ENCODE measurements at regions not wholly inside any gene's neighbourhood (a gene's known extent, or its start where the extent isn't known, plus 50 kb on each side); places are given as distances from the start of the nearest gene placed in this dataset.
"Not testable (repeated sequence)": the region's sequence is repeated elsewhere in the genome, so short reads cannot be mapped to it uniquely, and the experiment has no call there.

DNA sequence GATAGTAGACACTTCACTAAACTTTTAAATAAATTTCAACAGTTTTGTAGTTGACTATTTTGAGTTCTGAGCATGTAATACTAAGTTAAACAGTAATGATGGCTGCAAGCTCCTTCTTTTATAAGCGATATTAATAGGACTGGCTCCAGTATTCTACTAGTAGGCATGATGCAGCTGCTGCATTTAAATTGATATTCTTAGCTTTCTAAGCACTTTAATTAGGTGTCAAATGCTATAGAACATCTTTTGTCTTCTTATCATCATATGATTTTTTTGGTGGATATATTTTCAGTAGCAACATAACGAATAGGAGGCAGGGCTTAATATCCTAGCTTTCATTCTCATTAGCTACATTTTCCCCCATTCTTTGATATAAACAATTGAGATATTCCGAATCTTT, 141.1 kb downstream of the FBXO4 start:
- Histone ChIP-seq H3K9ac (no peak overlapping the region), H3K4me1 (no peaks in the 10 kb centered on the region), H4K20me1 (no peaks in the 10 kb centered on the region), H3K27me3 (no peaks in the 10 kb centered on the region), H3K9me3 (no peaks in the 10 kb centered on the region), H3K4me3 (no peak overlapping the region), H3K27ac (no peak overlapping the region), H3K36me3 (no peaks in the 10 kb centered on the region), H3K4me2 (no peak overlapping the region)
- TF ChIP-seq Cebpa-rat (IDR thresholded peaks at IDR 0.05): no peak

DNA sequence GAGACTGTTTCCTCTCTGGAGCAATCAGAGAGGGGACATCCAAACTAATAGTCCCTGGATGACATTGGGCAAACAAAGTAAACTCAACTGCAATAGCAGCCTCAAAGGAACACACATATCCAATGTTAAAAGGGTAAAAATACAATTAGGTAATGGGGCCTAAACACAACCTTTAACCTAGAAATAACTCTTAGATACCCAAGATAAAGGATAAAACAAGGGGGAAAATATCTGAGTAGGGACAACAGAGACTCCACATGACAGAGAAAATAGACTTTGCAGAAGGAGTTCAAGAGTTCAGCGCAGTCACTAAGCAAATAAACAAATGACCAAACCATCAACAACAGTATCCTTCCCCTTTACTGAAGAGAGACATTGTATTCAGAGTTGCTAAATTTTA, 149.3 kb downstream of the FBXO4 start:
- H3K4me2 ChIP-seq: no peak overlapping the region
- H3K4me3 ChIP-seq: no peak overlapping the region
- TF ChIP-seq Cebpa-rat (IDR thresholded peaks at IDR 0.05): no peak

GRCh38 chr5:42089705-42090104, 164.6 kb downstream of the FBXO4 start:
- H3K9me3 ChIP-seq: no peaks in the 10 kb centered on the region
- H3K4me3 ChIP-seq: no peak overlapping the region
- no peaks in the 10 kb centered on the region for H4K20me1 ChIP-seq
- H3K9ac ChIP-seq: no peak overlapping the region
- no peaks in the 10 kb centered on the region for H3K4me1 ChIP-seq
- TF ChIP-seq Cebpa-rat (IDR thresholded peaks at IDR 0.05): no peak
- no peak overlapping the region for H3K27ac ChIP-seq
- no peaks in the 10 kb centered on the region for H3K36me3 ChIP-seq
- no peaks in the 10 kb centered on the region for H3K27me3 ChIP-seq
- H3K4me2 ChIP-seq: no peak overlapping the region

More for the DNA sequence above, 149.3 kb downstream of the FBXO4 start:
- Histone ChIP-seq H3K27ac (no peak overlapping the region), H3K36me3 (no peaks in the 10 kb centered on the region), H3K9me3 (no peaks in the 10 kb centered on the region), H3K4me1 (no peaks in the 10 kb centered on the region), H3K9ac (no peak overlapping the region), H3K27me3 (no peaks in the 10 kb centered on the region), H4K20me1 (no peaks in the 10 kb centered on the region)

GRCh38 chr5:42090162-42090561, 165.1 kb downstream of the FBXO4 start:
- no peak overlapping the region for H3K9ac ChIP-seq
- H3K36me3 ChIP-seq: no peaks in the 10 kb centered on the region
- no peak overlapping the region for H3K4me3 ChIP-seq
- H3K9me3 ChIP-seq: no peaks in the 10 kb centered on the region
- no peaks in the 10 kb centered on the region for H4K20me1 ChIP-seq
- TF ChIP-seq Cebpa-rat (IDR thresholded peaks at IDR 0.05): no peak
- no peaks in the 10 kb centered on the region for H3K4me1 ChIP-seq
- H3K4me2 ChIP-seq: no peak overlapping the region
- no peak overlapping the region for H3K27ac ChIP-seq
- no peaks in the 10 kb centered on the region for H3K27me3 ChIP-seq

DNA sequence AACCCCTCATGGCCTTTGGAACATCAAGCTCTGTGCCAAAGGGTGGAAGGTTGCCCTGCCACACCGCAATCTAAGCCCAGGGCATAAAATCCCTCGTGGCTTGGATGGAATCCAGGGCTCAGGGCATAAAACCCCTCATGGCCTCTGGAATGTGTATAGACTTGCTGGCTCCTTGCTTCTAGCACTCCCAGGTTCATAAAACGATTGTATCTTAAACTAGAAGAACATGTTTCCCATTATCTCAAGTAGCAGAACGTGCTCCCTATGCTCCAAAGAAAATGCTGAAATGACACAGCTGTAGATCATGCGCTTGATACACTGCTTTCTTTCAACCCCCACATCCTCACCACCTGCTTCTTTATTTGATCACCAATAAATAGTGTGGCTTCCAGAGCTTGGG, 174.8 kb downstream of the FBXO4 start:
- H4K20me1 ChIP-seq, H3K36me3 ChIP-seq, H3K4me3 ChIP-seq, H3K27me3 ChIP-seq, H3K27ac ChIP-seq, H3K4me1 ChIP-seq, H3K9ac ChIP-seq, H3K4me2 ChIP-seq, H3K9me3 ChIP-seq: not testable (repeated sequence)

- Histone ChIP-seq H3K27ac (no peak overlapping the region), H3K4me3 (no peak overlapping the region), H3K27me3 (no peaks in the 10 kb centered on the region), H4K20me1 (no peaks in the 10 kb centered on the region), H3K4me2 (no peak overlapping the region), H3K9me3 (peaks cover 31% of the 10 kb centered on the region), H3K9ac (no peak overlapping the region), H3K4me1 (no peaks in the 10 kb centered on the region), H3K36me3 (no peaks in the 10 kb centered on the region)
- TF ChIP-seq Cebpa-rat (IDR thresholded peaks at IDR 0.05): no peak
These were observed 183.4 kb downstream of the FBXO4 start for GRCh38 chr5:42108468-42108867.

DNA sequence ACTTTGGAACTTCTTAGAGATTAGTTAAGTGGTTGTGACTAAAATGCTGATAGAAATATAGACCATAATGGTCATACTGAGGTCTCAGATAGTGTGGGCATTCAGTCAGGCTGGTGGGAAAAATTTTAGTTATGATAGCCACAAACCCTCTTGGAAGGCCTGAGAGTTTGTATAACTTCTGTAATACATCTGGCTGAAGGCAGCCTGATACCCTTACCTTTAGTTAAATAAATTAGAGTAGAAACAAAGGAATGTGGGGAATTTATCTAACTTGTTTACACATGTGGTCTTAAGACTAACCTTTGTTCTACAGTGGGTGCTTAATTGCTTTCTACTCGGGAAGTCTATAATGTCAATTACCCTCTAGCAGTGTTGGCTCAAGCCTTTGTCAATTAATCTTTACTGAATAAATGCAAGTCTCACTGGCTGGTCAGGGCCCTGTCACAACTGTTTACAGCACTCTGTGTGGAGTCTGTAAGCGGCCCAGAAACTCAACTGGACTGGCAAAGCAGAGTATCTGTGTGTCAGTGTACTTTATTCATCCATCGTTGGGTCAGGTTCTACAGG, 184.0 kb downstream of the FBXO4 start:
- Histone ChIP-seq H3K27ac (no peak overlapping the region), H3K9me3 (peaks cover 31% of the 10 kb centered on the region), H3K9ac (no peak overlapping the region), H3K36me3 (no peaks in the 10 kb centered on the region), H3K4me3 (no peak overlapping the region), H3K4me2 (no peak overlapping the region), H3K4me1 (no peaks in the 10 kb centered on the region), H3K27me3 (no peaks in the 10 kb centered on the region), H4K20me1 (no peaks in the 10 kb centered on the region)
- TF ChIP-seq Cebpa-rat (IDR thresholded peaks at IDR 0.05): no peak

DNA sequence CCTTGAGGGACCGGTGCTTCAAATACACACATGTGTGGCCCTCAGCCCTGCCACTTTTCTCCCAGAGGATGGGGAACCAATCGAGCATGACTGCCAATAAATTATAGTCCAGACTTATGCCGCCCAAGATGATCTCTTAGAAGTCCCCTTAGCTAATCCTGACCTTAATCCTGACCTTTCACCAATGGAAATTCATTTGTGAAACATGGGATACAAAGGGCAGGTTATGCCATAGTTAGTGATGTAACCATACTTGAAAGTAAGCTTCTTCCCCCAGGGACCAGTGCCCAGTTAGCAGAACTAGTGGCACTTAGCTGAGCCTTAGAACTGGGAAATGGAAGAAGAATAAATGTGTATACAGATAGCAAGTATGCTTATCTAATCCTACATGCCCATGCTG, 190.6 kb downstream of the FBXO4 start:
- H3K27me3 ChIP-seq, H3K36me3 ChIP-seq, H3K4me1 ChIP-seq, H3K4me3 ChIP-seq, H4K20me1 ChIP-seq, H3K4me2 ChIP-seq, H3K9ac ChIP-seq, H3K27ac ChIP-seq: not testable (repeated sequence)
- H3K9me3 ChIP-seq: peaks cover 13% of the 10 kb centered on the region; the same call in 1 of the 2 replicates

DNA sequence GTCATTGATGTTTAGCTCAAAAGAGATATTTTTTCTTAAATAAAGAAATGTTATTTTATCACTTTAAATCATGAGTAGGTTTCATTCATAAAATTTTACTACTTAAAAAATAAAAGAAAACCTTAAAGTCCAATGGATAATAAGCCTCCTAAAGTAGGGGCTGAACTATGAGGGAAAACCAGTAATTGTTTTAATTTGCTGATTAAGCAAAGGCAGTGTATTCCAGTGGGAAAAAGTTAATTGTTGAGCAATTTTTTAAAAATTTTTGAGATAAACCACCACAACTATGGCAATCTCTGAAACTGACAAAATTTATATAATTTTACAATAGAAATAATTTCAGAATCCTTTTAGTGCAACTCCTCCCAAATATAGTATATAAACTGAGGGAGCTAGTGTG, 195.0 kb downstream of the FBXO4 start:
- Histone ChIP-seq H3K27me3 (no peaks in the 10 kb centered on the region), H3K4me2 (no peak overlapping the region), H3K9me3 (no peaks in the 10 kb centered on the region), H3K9ac (no peak overlapping the region), H4K20me1 (no peaks in the 10 kb centered on the region), H3K4me1 (no peaks in the 10 kb centered on the region), H3K36me3 (no peaks in the 10 kb centered on the region), H3K4me3 (no peak overlapping the region), H3K27ac (no peak overlapping the region)
- no peak for TF ChIP-seq Cebpa-rat (IDR thresholded peaks at IDR 0.05)

DNA sequence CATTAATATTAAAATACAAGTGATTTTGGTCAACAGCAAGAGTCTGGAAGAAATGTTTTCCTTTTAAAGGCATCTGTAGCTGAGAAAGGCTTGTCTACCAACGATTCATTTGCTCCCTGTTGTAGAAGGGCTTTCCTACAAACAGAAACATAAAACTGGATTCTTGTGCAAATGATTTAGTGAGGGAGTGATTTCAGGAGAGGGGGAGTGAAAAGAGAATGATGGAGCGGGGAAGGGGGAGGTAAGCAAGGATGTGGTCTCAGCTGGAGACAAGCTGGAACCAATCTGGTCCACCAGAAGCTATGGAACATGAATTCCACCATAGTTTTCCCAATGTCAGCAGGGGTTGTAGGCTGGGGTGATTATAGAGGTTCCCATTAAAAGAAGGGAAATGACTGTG, 196.3 kb downstream of the FBXO4 start:
- Histone ChIP-seq H4K20me1 (no peaks in the 10 kb centered on the region), H3K27me3 (no peaks in the 10 kb centered on the region), H3K4me1 (no peaks in the 10 kb centered on the region), H3K4me3 (no peak overlapping the region), H3K36me3 (no peaks in the 10 kb centered on the region), H3K9me3 (no peaks in the 10 kb centered on the region), H3K4me2 (no peak overlapping the region), H3K27ac (no peak overlapping the region), H3K9ac (no peak overlapping the region)
- TF ChIP-seq Cebpa-rat (IDR thresholded peaks at IDR 0.05): no peak

DNA sequence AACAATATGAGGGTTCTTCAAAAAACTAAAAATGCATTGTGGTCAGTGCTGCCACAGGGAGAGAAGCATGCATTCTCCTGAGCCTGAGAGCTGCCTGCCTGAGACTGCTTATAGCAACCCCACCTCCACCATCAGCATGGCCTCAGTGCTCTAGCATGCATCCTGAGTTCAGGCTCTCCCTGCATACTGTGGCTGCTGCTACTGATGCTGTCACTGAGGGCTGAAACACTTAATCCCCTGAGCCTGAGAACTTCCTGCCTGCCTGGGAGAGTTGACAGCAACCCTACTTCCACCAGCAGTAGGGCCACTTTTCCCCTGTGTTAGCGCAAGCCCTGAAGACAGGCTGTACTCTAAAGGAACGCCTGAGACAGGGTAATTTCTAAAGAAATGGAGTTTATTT, 206.0 kb downstream of the FBXO4 start:
- Histone ChIP-seq H3K36me3 (no peaks in the 10 kb centered on the region), H3K4me3 (no peak overlapping the region), H3K4me1 (no peaks in the 10 kb centered on the region), H3K27me3 (no peaks in the 10 kb centered on the region), H3K9ac (no peak overlapping the region), H3K9me3 (no peaks in the 10 kb centered on the region), H3K27ac (no peak overlapping the region), H4K20me1 (no peaks in the 10 kb centered on the region), H3K4me2 (no peak overlapping the region)
- no peak for TF ChIP-seq Cebpa-rat (IDR thresholded peaks at IDR 0.05)
